Activated CD4-positive, alpha-beta T cell treated with anti-CD3 and anti-CD28 coated beads, Interleukin-2, amount 50 U/mL, for 4 hours (primary cell): ENCODE measurements at regions not wholly inside any gene's neighbourhood (a gene's known extent, or its start where the extent isn't known, plus 50 kb on each side); places are given as distances from the start of the nearest gene placed in this dataset.

Source experiments
- DNase-seq, 2 experiments: peaks; one replicate each; pipeline ENCODE4 v3.0.0-alpha.2; 2020

DNA sequence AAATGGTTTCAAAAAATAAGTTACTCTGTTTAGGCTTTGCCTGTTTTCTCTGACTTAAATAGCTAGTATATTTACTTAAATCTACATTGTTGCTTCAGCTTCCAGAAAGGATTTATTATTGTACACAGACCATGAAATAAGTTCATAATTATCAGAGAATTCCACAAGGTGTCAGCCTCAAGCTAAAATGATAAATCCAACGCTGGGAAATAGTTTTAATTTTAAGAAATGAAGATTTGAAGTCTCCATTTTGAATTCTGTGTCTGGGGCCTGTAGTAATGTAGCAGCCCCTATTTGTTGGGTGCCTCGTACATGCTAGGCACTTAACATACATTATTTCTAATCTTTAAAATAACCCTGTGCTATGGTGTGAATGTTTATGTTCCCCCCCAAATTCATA, 92.6 kb upstream of the KCNMB2 start:
- DNase-seq, result no peak

DNA sequence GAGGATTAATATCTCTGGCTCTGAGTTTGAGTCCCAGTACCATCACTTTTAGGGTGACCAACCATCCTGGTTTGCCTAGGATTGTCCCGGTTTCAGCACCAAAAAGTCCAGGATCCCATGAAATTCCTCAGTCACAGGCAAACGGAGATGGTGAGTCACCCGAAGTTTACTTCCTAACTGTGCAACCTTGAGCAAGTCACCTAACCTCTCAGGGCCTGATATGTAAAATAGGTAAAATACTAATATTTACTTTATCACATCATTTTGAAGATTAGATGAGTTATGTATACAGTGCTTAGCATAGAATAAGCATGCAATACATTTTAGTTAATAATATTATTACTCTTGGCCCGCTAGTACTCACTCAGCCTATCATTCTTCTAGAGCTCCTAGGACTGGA, 91.1 kb upstream of the KCNMB2 start:
- DNase-seq, result no peak

DNA sequence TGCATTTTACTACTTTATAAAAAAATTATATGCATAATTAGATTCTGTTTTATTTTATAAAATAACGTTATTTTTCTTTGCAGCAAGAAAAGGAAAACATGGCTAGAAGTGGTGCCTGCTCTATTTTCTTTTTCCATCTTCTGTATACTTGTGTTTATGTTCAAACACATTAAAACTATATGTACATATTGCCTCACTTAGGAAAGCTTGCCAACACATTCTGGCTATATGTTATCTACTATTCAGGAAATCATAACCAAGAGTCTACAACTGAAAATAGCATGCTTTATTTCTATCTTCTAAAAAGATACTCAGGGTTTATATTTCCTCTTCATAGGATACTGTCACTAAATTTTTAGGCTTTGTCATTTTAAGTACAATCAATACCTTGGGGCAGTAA, 90.2 kb upstream of the KCNMB2 start:
- no peak for DNase-seq

DNA sequence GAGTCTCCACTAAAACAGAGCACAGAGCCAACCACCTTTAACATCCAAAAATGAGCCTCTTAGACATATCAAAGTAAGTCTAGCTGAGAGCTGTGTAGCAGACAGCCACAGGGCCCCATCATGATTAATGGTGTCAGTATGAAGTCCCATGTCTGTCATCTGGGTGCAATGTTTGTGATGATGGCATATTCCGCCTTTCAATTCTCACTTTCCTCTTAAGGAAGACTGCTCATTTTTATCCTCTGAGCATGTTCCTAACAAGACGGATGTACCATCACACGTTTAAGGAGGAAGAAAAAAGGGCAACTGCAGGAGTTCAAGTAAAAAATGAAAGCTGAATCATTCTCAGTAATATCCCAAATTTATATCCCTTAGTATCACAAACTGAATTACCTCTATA, 85.8 kb upstream of the KCNMB2 start:
- DNase-seq, result no peak

DNA sequence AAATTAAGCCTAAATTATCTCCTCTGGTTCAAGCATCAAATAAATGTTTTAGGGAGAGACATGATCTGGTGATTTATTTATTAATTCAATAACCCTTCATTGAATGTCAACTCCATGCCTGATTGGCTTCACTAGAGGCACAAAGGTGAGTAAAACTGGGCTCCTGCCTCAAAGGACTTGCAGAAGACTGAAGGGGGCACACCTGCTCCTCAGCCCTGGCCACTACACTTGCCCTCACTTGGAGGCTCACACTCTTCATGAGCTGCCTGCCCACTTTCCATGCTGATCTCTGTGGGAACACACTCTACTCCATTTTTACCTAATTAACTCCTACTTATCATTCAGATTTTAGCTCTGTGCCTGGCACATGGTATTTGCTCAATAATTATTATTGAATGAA, 84.4 kb upstream of the KCNMB2 start:
- DNase-seq, result no peak

DNA sequence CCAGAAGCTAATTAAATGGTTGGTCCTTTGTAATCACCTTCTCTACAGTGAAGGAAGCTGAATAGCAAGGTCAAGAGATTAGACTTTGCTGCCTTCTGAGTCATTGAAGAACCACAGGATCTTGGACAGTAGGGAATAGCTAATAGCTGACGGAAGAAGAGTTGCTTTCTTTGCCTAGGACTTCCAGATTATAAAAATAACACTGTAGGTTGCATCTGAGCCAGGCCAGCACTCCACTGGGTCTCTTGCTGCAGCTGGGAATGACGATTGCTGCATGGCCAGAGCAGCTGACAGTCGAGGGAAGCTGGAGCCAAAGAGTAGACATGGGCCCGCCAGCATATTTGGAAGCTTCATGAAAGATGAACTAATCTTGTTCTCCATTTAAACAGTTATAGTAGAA, 81.5 kb upstream of the KCNMB2 start:
- DNase-seq, result no peak

DNA sequence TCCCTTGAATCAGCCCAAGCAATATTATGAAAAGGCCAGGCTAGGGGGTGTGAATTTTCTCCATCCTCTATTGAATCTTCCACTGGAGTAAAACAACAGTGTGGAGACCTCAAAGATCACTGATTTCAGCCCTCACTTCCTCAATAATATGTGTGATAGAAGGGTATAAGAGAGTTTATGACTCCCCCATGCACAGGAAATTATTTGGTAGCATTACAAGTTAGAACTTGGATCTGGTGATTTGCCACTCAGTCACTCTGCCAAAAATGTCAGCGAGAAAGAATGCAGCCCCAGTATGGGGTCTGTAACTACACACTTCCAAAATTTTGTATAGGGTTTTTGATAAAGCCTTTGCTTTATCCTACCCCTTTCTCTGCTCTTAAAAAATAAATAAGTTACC, 81.0 kb upstream of the KCNMB2 start:
- DNase-seq, result no peak

DNA sequence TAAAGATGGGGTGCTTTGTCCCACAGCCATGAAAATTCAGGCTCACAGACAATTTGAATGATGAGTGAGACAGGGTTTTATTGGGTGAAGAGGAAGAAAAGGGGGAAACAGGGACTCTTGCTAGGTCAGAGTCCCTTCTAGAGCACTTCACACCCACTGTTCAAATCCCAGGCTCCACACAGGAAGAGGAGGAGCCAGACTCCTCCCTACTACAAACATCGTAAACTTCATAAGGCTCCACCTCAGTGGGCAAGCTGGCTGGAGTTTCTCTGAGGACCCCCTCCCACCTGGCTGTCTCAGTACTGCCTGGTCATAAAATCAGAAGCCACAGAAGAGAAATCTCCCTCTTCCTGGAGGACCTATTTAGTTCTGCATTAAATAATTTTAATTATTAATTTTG, 80.3 kb upstream of the KCNMB2 start:
- DNase-seq, result no peak

DNA sequence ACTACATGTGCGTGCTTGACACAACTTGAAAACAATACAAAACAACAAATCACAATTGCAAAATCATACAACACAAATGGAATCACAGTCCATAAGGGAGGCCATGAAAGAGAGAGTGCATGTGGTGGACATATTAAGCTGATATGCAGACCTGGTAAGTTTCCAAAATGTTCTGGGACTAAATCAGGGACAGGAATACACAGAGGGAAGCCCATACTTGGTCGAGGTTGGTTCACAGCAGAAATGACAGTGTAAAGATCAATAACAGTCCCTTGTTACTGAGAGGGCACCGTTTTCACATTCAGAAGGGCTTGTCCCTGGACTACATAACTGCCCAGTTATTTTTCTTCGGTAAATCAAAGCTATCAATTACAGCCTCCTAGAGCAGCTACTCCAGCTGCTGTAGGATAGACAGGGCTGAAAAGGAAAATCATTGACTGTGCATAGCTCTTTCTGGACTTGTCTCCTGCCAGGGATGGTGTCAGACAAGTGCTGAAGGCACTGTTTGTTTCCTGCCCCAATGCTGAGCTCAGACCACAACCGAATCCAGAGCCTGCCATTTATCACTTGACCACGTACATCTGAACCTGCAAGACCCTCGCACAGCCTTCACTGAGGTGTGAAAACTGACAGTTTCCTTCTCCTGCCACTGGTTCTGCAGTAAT, 79.5 kb upstream of the KCNMB2 start:
- no peak for DNase-seq

DNA sequence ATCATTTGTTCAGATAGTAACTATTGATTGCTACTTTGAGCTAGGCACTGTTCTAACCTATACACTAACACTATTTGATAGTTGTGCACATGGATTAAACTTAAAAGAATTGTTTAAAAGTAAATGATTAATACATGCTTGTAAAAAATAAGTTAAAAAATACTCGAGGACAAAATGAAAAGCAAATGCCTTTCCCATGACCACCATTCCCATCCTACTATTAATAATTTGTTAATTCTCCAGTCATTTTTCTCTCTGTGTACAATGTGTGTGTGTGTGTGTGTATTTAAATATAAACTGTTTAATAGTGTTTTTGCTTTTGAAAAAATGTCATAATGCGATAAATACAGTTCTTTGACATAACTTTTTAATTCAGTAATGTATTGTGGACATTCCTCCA, 78.7 kb upstream of the KCNMB2 start:
- no peak for DNase-seq

DNA sequence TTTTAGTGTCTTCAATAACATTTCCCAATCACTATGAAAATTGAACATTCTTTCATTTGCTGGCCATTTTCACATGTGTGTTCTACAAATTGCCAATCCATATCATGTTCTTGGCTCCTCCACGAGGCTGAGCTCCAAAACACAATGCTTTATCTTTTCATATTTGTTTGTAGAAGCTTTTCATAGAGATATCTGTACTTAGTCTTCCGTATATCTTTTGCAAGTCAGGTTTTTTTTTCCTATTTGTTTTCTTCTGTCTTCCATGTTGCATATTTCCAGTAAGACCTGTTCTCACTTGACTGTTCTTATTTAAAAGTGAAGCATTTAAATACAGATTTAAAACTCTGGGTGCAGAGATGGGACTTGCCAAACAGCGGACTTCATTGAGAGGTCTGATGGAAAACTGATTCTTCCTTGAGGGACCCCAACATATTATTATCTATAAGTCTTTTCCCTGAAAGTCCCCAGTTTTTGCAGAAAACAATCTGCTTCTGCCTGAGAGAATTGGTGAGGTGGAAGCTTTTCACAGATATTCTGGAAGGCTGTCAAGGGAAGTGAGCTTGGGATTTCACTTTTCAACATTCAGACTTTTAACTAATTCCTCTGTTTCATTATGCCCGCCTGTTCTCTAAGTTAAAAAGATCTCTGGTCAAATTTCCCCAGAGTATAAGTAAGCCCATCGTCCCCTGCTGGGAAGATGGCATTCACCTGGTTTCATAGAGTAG, 77.8 kb upstream of the KCNMB2 start:
- DNase-seq, result no peak

DNA sequence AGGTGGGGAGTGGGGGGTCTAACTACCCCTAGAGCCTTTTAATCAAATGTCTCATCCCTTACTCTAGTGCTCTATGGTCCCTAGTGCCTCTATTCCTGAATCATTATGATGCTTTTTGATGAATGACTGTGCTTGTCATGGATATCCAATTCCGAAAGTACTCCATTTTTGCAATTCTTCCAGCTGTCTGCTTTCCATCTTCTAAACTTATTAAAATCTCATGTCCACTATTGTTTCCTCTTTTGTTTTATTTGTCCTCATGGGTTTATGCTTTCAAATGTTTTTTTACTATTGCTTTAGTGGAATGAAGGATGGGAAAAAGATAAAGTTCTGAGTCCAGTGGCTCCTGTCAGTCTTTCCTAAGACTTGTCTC, 77.2 kb upstream of the KCNMB2 start:
- no peak for DNase-seq

DNA sequence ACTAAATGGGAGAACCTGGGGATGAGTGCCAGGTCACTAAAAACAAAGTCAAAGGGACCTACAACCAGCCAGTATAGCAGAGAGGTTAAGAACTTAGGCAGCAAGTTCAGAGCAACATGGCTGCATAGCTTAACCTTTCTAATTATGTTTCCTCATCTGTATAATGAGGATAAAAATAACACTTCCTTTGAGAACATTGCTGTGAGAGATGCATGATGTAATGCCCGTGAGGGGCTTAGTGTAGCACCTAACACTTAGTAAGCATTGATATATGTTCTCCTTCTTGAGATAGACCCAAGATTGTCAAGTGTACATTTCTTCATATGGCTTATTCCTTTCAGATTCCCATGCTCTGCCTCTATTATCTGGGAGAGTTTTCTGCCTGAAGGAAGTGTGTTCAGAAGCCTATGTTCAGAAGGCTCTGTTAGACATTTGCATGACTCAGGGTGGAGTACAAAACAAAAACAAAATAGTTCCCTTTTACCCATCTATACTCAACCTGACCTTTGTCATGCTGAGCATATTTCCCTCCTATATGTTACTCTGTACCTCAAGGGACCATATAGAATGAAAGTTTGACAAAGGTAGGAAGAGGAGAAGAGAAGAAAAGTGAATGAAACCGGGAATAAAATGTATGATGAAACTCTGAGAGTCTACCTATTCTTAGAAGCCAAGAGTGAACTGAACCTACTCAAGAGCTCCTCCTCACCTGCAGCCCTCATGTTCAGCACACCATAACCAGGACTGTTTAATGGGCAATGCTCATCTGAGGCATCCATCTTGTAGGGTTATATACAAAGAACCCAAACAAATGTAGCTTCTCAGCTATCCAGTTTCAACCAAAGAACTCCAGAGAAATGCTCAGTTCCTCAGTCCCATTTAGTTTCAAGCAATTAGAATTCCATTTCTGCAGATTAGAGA, 70.7 kb upstream of the KCNMB2 start:
- no peak for DNase-seq

DNA sequence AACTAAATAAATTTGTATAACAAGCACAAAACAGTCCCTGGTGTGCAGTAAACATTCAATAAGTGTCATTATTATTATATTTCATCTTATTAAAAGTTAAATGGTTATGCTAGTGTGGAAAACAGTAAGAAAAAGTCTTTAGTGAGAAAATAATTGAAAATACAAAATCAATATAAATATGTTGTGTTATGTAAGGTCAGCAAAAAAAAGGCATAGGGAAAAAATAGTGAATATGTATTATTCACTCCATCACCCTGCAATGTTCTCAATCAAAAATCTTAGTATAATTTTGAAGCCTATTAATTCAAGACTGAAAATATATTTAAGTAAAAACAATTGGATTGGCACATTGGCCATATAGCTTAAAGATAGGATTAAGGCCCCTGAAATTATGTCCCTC, 63.3 kb upstream of the KCNMB2 start:
- DNase-seq, result no peak

DNA sequence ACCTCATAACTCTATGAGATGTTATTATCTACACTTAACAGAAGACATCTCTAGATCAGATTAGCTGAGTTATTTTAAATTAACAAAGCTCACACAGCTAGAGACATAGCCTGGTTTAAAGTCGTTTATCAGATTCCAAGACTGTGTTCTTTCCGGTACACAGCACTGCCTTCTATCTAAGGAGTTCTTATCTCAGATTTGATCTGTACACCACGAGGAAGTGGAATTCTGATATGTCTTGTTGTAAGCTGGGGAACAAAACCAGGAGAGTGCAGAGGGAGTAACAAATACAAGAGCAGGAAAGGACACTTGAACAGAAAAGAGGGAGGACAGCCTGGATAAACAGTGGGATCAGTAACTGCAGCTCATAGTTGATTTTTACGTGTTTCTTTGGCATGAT, 61.7 kb upstream of the KCNMB2 start:
- no peak for DNase-seq

DNA sequence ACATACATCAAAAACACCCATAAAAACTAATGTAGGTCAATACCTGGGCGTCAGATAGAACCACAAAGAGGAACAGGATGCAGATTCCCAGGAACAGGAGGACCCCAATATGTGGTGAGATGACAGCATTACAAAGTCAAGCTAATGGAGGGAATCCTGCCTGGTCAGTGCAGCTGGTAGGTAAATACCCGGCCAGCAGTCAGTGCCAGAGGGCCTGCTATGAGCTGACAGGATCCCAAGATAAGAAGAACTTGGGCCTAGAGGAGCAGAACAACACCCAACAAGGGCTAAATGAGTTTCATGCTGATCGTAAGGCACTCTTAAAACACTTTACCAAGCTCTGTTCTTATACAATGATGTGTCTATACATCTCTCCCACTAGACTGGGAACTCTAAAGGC, 61.2 kb upstream of the KCNMB2 start:
- no peak for DNase-seq

DNA sequence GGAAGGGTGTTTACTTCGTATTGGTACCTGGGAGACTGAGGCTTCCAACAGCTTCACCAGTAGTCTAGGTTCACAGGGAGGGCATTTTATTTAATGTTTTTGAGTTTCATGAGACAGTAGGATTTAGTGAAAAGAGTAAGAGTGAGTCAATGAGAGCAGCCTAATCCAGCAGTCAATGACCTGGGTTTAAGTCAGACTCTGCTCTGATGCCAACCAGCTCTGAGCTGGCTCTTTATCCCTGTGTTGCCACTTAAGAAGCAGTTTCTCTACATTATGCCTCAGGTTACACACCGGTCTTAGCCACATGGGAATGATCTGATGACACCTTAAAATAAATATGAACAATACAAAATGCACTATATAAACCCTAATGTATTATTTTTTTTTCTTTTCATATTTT, 59.4 kb upstream of the KCNMB2 start:
- DNase-seq, result no peak

DNA sequence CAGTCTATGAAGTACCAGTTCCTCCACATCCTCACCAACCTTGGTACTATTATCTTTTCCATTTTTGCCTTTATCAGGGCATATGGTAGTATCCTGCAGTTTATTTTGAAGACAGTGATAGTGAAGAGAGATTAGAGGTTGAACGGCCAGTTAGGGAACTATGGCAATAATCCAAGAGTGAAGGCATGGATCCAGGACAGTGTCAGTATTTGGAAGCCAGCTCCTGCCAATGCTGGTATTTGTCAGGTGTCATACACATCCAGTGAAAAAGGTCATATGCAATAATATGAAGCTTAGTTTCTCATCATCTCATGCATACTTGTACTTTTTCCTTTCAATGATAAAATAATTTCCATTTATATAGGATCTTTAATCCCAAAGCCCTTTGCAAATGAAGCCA, 56.8 kb upstream of the KCNMB2 start:
- no peak for DNase-seq

DNA sequence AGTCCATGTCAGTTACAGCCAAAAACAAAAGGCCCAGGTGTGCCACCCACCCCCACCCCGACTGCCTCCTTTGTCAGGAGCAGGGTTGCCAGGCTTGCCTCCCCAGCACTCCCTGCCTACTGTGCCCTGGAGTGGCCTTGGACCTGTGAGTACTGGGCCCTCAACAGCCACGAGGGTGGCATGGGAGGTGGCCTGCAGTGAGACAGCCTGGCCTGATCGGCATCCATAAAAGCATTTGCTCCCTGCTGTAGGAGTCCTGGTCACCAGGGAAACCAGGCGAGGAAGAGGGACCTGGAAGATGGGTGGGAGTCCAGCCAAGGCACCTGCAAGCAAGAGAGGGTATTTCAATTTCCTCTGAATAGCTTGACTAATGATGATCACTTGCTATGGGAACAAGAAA, 56.4 kb upstream of the KCNMB2 start:
- DNase-seq, result no peak

DNA sequence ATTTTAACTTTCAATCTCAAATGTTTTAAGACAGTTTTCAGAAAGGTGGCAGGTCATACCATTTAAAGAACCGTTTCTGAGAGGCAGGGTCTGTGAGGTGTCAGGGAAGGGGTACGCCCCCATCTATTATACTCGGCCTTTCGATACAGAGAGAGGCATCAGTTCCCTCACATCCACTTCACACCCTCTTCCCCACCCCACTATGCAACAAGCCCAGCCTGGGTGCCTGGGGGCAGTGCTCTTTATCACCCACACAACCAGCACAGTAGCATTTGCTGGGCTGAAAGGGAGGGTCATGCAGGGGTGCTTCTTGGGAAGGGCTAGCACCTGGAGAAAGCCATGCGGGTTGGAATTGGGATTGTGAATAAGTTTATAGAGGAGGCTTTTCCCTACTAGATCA, 56.0 kb upstream of the KCNMB2 start:
- DNase-seq, result no peak

DNA sequence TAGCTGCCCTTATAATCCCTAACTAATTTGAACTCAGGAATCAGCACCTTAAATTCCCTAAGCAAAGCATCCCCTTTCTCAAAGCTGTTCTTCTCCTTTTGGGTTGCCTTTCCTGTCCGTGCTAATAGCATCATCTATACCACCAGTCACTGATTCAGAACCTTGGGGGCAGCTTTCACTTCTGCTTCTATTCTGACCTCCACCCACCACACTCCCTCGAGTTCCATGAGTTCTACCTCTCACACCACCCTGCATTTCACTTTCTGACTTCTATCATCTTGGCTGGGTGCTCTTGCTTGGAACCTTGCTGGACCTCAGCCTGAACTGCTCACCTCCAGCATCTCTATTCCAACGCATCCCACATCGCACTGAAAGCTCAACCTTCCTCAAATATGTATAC, 55.4 kb upstream of the KCNMB2 start:
- DNase-seq, result no peak

DNA sequence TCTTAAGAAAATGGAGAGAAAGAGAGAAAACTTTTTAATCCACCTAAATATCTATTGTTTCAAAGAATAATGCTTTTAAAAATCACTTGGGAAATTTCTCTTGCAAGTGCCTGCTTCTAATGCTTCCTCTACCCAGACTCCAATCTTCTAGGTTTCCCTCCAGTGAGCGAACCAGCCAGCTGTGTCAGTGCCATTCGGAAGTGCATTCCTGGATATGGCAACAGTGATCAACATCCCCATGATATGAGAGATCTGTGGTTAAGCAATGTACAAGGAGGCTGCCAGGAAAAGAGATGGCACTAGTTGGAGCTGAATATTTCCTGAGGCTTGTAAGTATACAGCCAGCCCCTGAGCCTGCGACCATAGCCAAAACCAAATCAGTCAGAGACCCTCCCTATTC, 53.3 kb upstream of the KCNMB2 start:
- no peak for DNase-seq

DNA sequence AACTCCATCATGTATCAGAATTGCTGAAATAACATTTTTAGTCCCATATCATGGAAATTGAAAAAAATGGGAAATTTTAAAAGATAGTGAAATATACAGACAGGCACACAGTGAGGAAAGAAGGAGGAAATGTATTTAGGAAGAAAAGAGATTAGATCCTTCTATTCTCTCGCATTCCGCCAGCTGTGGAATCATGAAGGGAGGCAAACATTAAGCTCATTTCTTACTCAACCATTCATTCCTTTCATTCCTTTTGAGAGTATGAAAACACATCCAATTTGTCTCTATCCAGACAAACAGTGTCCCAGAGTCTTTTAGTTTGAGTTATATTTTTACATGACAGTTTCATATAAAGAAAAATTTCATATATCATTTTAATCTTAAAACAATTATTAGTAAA, 52.5 kb upstream of the KCNMB2 start:
- no peak for DNase-seq

DNA sequence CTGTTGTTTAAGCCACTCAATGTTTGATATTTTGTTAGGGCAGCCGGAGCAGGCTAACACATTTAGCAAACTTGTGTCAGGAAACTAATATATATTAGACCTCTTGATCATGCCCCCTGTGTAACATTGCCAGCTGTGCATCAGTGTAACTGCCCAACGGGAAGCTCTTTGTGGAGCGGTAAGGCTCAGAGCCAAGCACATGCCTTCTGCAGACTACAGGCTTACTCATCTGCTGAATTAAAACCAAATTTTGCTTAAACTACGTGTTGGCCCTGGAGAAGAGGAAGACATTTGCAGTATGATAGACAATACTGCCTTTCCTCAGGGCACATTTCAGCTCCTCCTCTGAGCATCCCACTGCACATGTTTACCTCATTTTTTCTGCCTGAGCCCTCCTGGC, 50.5 kb upstream of the KCNMB2 start:
- no peak for DNase-seq
